ENCODE measurements at regions not wholly inside any gene's neighbourhood (a gene's known extent, or its start where the extent isn't known, plus 50 kb on each side); places are given as distances from the start of the nearest gene placed in this dataset.
A peak's percentile ranks its signal among the peaks of the same experiment; 100 is the strongest.

- Histone ChIP-seq H3K4me3 (no peak overlapping the region), H3K9ac (no peak overlapping the region), H3K4me1 (ENCODE audit: insufficient read depth) (no peaks in the 10 kb centered on the region), H2AFZ (no peak overlapping the region), H3K9me3 (ENCODE audit: low read depth) (no peaks in the 10 kb centered on the region), H3F3A (ENCODE audit: insufficient read depth) (no peaks in the 10 kb centered on the region), H3K27me3 (replicated peaks; ENCODE audit: insufficient read depth) (no peaks in the 10 kb centered on the region), H3K79me2 (ENCODE audit: insufficient read depth) (no peaks in the 10 kb centered on the region), H3K9me2 (ENCODE audit: insufficient read depth) (no peaks in the 10 kb centered on the region), H3K36me3 (ENCODE audit: low read depth) (no peaks in the 10 kb centered on the region), H4K20me1 (ENCODE audit: insufficient read depth) (no peaks in the 10 kb centered on the region), H3K27ac (no peak overlapping the region), H3K4me2 (ENCODE audit: unreplicated experiment) (no peak overlapping the region)
- in situ Hi-C loops (cut with MboI) = no loop called here
- WGBS, 2 experiments (ENCODE audit: low coverage in 1 of 2, low lambda C conversion rate in 2 of 2, missing lambda C conversion rate in 2 of 2) = 87 to 88% methylated on average over 2 of the region's 2 CpGs
- peak; percentile 12 for DNase-seq
- TF ChIP-seq EZH2phosphoT487 (IDR thresholded peaks at IDR 0.05; ENCODE audit: insufficient read depth, low read depth) = no peak
- TF ChIP-seq EZH2 (IDR thresholded peaks at IDR 0.05; ENCODE audit: insufficient read depth, poor library complexity, severe bottlenecking) = no peak
Measured at GRCh38 chr4:125526420-125526819, 211.7 kb downstream of the FAT4 start.

GRCh38 chr4:125527681-125528080 is 212.9 kb downstream of the FAT4 start:
- no peak for DNase-seq
- no peak for TF ChIP-seq EZH2 (IDR thresholded peaks at IDR 0.05; ENCODE audit: insufficient read depth, poor library complexity, severe bottlenecking)
- no peak for TF ChIP-seq EZH2phosphoT487 (IDR thresholded peaks at IDR 0.05; ENCODE audit: insufficient read depth, low read depth)
- no peak overlapping the region for H2AFZ ChIP-seq
- H3K4me2 ChIP-seq (ENCODE audit: unreplicated experiment) = no peak overlapping the region
- in situ Hi-C loops (cut with MboI) = no loop called here
- 90 to 96% methylated on average over 1 of the region's 1 CpG for WGBS, 2 experiments (ENCODE audit: low coverage in 1 of 2, low lambda C conversion rate in 2 of 2, missing lambda C conversion rate in 2 of 2)
- H3K4me3 ChIP-seq = no peak overlapping the region
- H3K9me2 ChIP-seq (ENCODE audit: insufficient read depth) = no peaks in the 10 kb centered on the region
- no peak overlapping the region for H3K27ac ChIP-seq
- no peaks in the 10 kb centered on the region for H3K36me3 ChIP-seq (ENCODE audit: low read depth)
- H3K27me3 ChIP-seq (replicated peaks; ENCODE audit: insufficient read depth) = no peaks in the 10 kb centered on the region
- H3K9me3 ChIP-seq (ENCODE audit: low read depth) = no peaks in the 10 kb centered on the region
- H3F3A ChIP-seq (ENCODE audit: insufficient read depth) = no peaks in the 10 kb centered on the region
- H3K9ac ChIP-seq = no peak overlapping the region
- H3K4me1 ChIP-seq (ENCODE audit: insufficient read depth) = no peaks in the 10 kb centered on the region
- no peaks in the 10 kb centered on the region for H4K20me1 ChIP-seq (ENCODE audit: insufficient read depth)
- no peaks in the 10 kb centered on the region for H3K79me2 ChIP-seq (ENCODE audit: insufficient read depth)

DNA sequence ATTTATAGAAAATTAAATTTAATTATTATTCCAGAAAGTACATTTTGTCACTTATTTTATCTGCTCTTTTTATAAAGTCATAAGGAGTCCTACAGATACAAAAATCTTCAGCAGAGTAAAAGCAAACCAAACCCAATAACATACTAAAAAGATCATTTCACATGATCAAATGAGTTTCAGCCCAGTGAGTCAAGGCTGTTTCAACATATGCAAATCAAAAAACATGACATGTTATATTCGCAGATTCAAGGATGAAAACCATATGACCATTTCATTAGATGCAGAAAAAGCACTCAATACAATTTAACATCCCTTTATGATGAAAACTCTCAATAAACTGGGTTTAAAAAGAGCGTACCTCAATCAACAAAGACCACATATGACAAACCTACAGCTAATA is 214.3 kb downstream of the FAT4 start:
- TF ChIP-seq EZH2phosphoT487 (IDR thresholded peaks at IDR 0.05; ENCODE audit: insufficient read depth, low read depth) (no peak), EZH2 (IDR thresholded peaks at IDR 0.05; ENCODE audit: insufficient read depth, poor library complexity, severe bottlenecking) (no peak)
- H3K27ac ChIP-seq = no peak overlapping the region
- no peak overlapping the region for H3K9ac ChIP-seq
- H3K4me2 ChIP-seq (ENCODE audit: unreplicated experiment) = no peak overlapping the region
- H3K4me3 ChIP-seq = no peak overlapping the region
- DNase-seq = no peak
- in situ Hi-C loops (cut with MboI) = no loop called here
- H3K9me2 ChIP-seq (ENCODE audit: insufficient read depth) = no peaks in the 10 kb centered on the region
- H3K9me3 ChIP-seq (ENCODE audit: low read depth) = no peaks in the 10 kb centered on the region
- 61 to 68% methylated on average over 2 of the region's 2 CpGs for WGBS, 2 experiments (ENCODE audit: low coverage in 1 of 2, low lambda C conversion rate in 2 of 2, missing lambda C conversion rate in 2 of 2)
- peak overlapping the region; percentile 41; the same call in 1 of the 2 replicates for H2AFZ ChIP-seq
- no peaks in the 10 kb centered on the region for H3K79me2 ChIP-seq (ENCODE audit: insufficient read depth)
- no peaks in the 10 kb centered on the region for H3K27me3 ChIP-seq (replicated peaks; ENCODE audit: insufficient read depth)
- H3F3A ChIP-seq (ENCODE audit: insufficient read depth) = no peaks in the 10 kb centered on the region
- no peaks in the 10 kb centered on the region for H3K4me1 ChIP-seq (ENCODE audit: insufficient read depth)
- no peaks in the 10 kb centered on the region for H3K36me3 ChIP-seq (ENCODE audit: low read depth)
- H4K20me1 ChIP-seq (ENCODE audit: insufficient read depth) = no peaks in the 10 kb centered on the region

- H3F3A ChIP-seq (ENCODE audit: insufficient read depth) = no peaks in the 10 kb centered on the region
- no peaks in the 10 kb centered on the region for H3K9me2 ChIP-seq (ENCODE audit: insufficient read depth)
- no peaks in the 10 kb centered on the region for H3K36me3 ChIP-seq (ENCODE audit: low read depth)
- H3K4me2 ChIP-seq (ENCODE audit: unreplicated experiment) = no peak overlapping the region
- no peaks in the 10 kb centered on the region for H3K79me2 ChIP-seq (ENCODE audit: insufficient read depth)
- no peak overlapping the region for H3K4me3 ChIP-seq
- H3K27me3 ChIP-seq (replicated peaks; ENCODE audit: insufficient read depth) = no peaks in the 10 kb centered on the region
- no peak overlapping the region for H3K27ac ChIP-seq
- in situ Hi-C loops (cut with MboI) = no loop called here
- no peaks in the 10 kb centered on the region for H3K9me3 ChIP-seq (ENCODE audit: low read depth)
- H3K4me1 ChIP-seq (ENCODE audit: insufficient read depth) = no peaks in the 10 kb centered on the region
- no peaks in the 10 kb centered on the region for H4K20me1 ChIP-seq (ENCODE audit: insufficient read depth)
- TF ChIP-seq EZH2phosphoT487 (IDR thresholded peaks at IDR 0.05; ENCODE audit: insufficient read depth, low read depth) = no peak
- no peak for TF ChIP-seq EZH2 (IDR thresholded peaks at IDR 0.05; ENCODE audit: insufficient read depth, poor library complexity, severe bottlenecking)
- H2AFZ ChIP-seq = no peak overlapping the region
- DNase-seq = no peak
- WGBS, 2 experiments (ENCODE audit: low coverage in 1 of 2, low lambda C conversion rate in 2 of 2, missing lambda C conversion rate in 2 of 2) = 73 to 74% methylated on average over 1 of the region's 1 CpG
- H3K9ac ChIP-seq = no peak overlapping the region
Measured at GRCh38 chr4:125538670-125539069, 223.9 kb downstream of the FAT4 start.

- WGBS, 2 experiments (ENCODE audit: low coverage in 1 of 2, low lambda C conversion rate in 2 of 2, missing lambda C conversion rate in 2 of 2) = 54 to 58% methylated on average over 2 of the region's 2 CpGs
- in situ Hi-C loops (cut with MboI) = no loop called here
Measured at GRCh38 chr4:125539691-125540090, 224.9 kb downstream of the FAT4 start.

More at GRCh38 chr4:125539691-125540090, 224.9 kb downstream of the FAT4 start:
- no peaks in the 10 kb centered on the region for H3K36me3 ChIP-seq (ENCODE audit: low read depth)
- H3K4me3 ChIP-seq = no peak overlapping the region
- no peak overlapping the region for H3K4me2 ChIP-seq (ENCODE audit: unreplicated experiment)
- no peak overlapping the region for H3K27ac ChIP-seq
- H3K9me2 ChIP-seq (ENCODE audit: insufficient read depth) = no peaks in the 10 kb centered on the region
- H3K79me2 ChIP-seq (ENCODE audit: insufficient read depth) = no peaks in the 10 kb centered on the region
- no peak overlapping the region for H2AFZ ChIP-seq
- no peaks in the 10 kb centered on the region for H4K20me1 ChIP-seq (ENCODE audit: insufficient read depth)
- H3F3A ChIP-seq (ENCODE audit: insufficient read depth) = no peaks in the 10 kb centered on the region
- H3K9me3 ChIP-seq (ENCODE audit: low read depth) = no peaks in the 10 kb centered on the region
- no peaks in the 10 kb centered on the region for H3K27me3 ChIP-seq (replicated peaks; ENCODE audit: insufficient read depth)
- DNase-seq = no peak
- TF ChIP-seq EZH2phosphoT487 (IDR thresholded peaks at IDR 0.05; ENCODE audit: insufficient read depth, low read depth) = no peak
- no peak for TF ChIP-seq EZH2 (IDR thresholded peaks at IDR 0.05; ENCODE audit: insufficient read depth, poor library complexity, severe bottlenecking)
- no peaks in the 10 kb centered on the region for H3K4me1 ChIP-seq (ENCODE audit: insufficient read depth)
- H3K9ac ChIP-seq = no peak overlapping the region

Measured in GM23248 (cell line).